H9 (cell line): ENCODE measurements at regions not wholly inside any gene's neighbourhood (a gene's known extent, or its start where the extent isn't known, plus 50 kb on each side); places are given as distances from the start of the nearest gene placed in this dataset.

Experiments used
- DNase-seq: peaks from one replicate; pipeline ENCODE4 v3.0.0-alpha.2; 2017
- H2AFZ ChIP-seq: one replicate; pipeline ENCODE4 v1.6.1; 2013; ENCODE audit warnings: mild to moderate bottlenecking, low read length, control low read depth, moderate library complexity
- H2AK5ac ChIP-seq: 2 replicates; pipeline ENCODE4 v1.6.1; 2013; ENCODE audit warnings: low read length, control low read depth, mixed read lengths; ENCODE audit not compliant: insufficient read length
- H2BK120ac ChIP-seq: one replicate; pipeline ENCODE4 v1.6.1; 2013; ENCODE audit warnings: low read depth, mild to moderate bottlenecking, low read length, control low read depth, inconsistent platforms; ENCODE audit not compliant: poor library complexity, severe bottlenecking
- H2BK12ac ChIP-seq: 2 replicates; pipeline ENCODE4 v1.6.1; 2013; ENCODE audit warnings: low read length, control low read depth, mixed read lengths, low read depth; ENCODE audit not compliant: insufficient read length
- H2BK15ac ChIP-seq: 2 replicates; pipeline ENCODE4 v1.6.1; 2013; ENCODE audit warnings: low read depth, low read length, control low read depth
- H2BK20ac ChIP-seq: one replicate; pipeline ENCODE4 v1.6.1; 2013; ENCODE audit warnings: low read depth, mild to moderate bottlenecking, low read length, control low read depth, inconsistent platforms; ENCODE audit not compliant: poor library complexity, severe bottlenecking
- H2BK5ac ChIP-seq: 2 replicates; pipeline ENCODE4 v1.6.1; 2013; ENCODE audit warnings: low read length, control low read depth, mixed read lengths; ENCODE audit not compliant: insufficient read length
- H3K14ac ChIP-seq: 2 replicates; pipeline ENCODE4 v1.6.1; 2013; ENCODE audit warnings: low read length, control low read depth; ENCODE audit not compliant: insufficient read depth
- H3K18ac ChIP-seq: 2 replicates; pipeline ENCODE4 v1.6.1; 2013; ENCODE audit warnings: low read depth, mild to moderate bottlenecking, mixed read lengths, low read length, control low read depth; ENCODE audit not compliant: insufficient read length
- H3K23ac ChIP-seq: 2 replicates; pipeline ENCODE4 v1.6.1; 2013; ENCODE audit warnings: low read length, control low read depth, mixed read lengths, low read depth; ENCODE audit not compliant: insufficient read length
- H3K23me2 ChIP-seq: 2 replicates; pipeline ENCODE4 v1.6.1; 2013; ENCODE audit warnings: low read depth, mild to moderate bottlenecking, mixed read lengths, low read length, control low read depth; ENCODE audit not compliant: insufficient read length, poor library complexity, severe bottlenecking
- H3K27ac ChIP-seq: 2 replicates; pipeline ENCODE4 v1.5.1; 2013; ENCODE audit warnings: low read length, control low read depth, mixed read lengths, low read depth; ENCODE audit not compliant: insufficient read length
- H3K27me3 ChIP-seq: 2 replicates; pipeline ENCODE4 v1.6.1; 2013; ENCODE audit warnings: low read length, control low read depth, inconsistent platforms; ENCODE audit not compliant: insufficient read depth
- H3K4ac ChIP-seq: 2 replicates; pipeline ENCODE4 v1.6.1; 2013; ENCODE audit warnings: low read depth, mild to moderate bottlenecking, control low read depth, inconsistent platforms, low read length, moderate library complexity
- H3K4me1 ChIP-seq: 2 replicates; pipeline ENCODE4 v1.6.1; 2013; ENCODE audit warnings: low read length, control low read depth, inconsistent platforms; ENCODE audit not compliant: insufficient read depth
- H3K4me2 ChIP-seq: 2 replicates; pipeline ENCODE4 v1.6.1; 2013; ENCODE audit warnings: low read length, control low read depth, mixed read lengths; ENCODE audit not compliant: insufficient read length, insufficient read depth
- H3K56ac ChIP-seq: 2 replicates; pipeline ENCODE4 v1.6.1; 2013; ENCODE audit warnings: low read depth, mild to moderate bottlenecking, mixed read lengths, low read length, control low read depth; ENCODE audit not compliant: insufficient read length
- H3K79me1 ChIP-seq: 2 replicates; pipeline ENCODE4 v1.6.1; 2013; ENCODE audit warnings: low read depth, mild to moderate bottlenecking, moderate library complexity, low read length, control low read depth, inconsistent platforms; ENCODE audit not compliant: insufficient read depth, poor library complexity, severe bottlenecking
- H3K79me2 ChIP-seq: 2 replicates; pipeline ENCODE4 v1.6.1; 2013; ENCODE audit warnings: low read length, control low read depth, inconsistent platforms; ENCODE audit not compliant: insufficient read depth
- H3K9ac ChIP-seq: 2 replicates; pipeline ENCODE4 v1.6.1; 2013; ENCODE audit warnings: low read length, control low read depth, mixed read lengths; ENCODE audit not compliant: insufficient read length; ENCODE audit errors: extremely low read depth
- H3K9me3 ChIP-seq: one replicate; pipeline ENCODE4 v1.6.1; 2013; ENCODE audit warnings: low read depth, low read length, inconsistent platforms; ENCODE audit not compliant: control insufficient read depth
- H3T11ph ChIP-seq: one replicate; pipeline ENCODE4 v1.6.1; 2013; ENCODE audit warnings: mild to moderate bottlenecking, low read length, control low read depth, inconsistent platforms
- H4K20me1 ChIP-seq: one replicate; pipeline ENCODE4 v1.6.1; 2013; ENCODE audit not compliant: control insufficient read depth, insufficient read length, insufficient read depth
- H4K5ac ChIP-seq: 2 replicates; pipeline ENCODE4 v1.6.1; 2013; ENCODE audit warnings: low read depth, mild to moderate bottlenecking, mixed read lengths, low read length, control low read depth; ENCODE audit not compliant: insufficient read length
- H4K8ac ChIP-seq: replicated peaks from 2 replicates; pipeline ENCODE4 v1.6.1; 2013; ENCODE audit warnings: low read length, control low read depth, mixed read lengths, low read depth; ENCODE audit not compliant: insufficient read length
- H4K91ac ChIP-seq: 2 replicates; pipeline ENCODE4 v1.6.1; 2013; ENCODE audit warnings: low read depth, mild to moderate bottlenecking, moderate library complexity, mixed read lengths, low read length, control low read depth; ENCODE audit not compliant: insufficient read length
- H3K27ac Mint-ChIP-seq, 3 experiments: 2 replicates in 2 of 3; 3 replicates in 1 of 3; pipeline ENCODE4 v1.8.0; 2020 to 2021; ENCODE audit warnings: mixed read lengths in 3 of 3, mild to moderate bottlenecking in 1 of 3, moderate library complexity in 1 of 3
- H3K27me3 Mint-ChIP-seq: 2 replicates; pipeline ENCODE4 v1.8.0; 2021; ENCODE audit warnings: low read depth, mild to moderate bottlenecking, moderate library complexity, mixed read lengths
- H3K36me3 Mint-ChIP-seq, 3 experiments: 2 replicates in 2 of 3; 3 replicates in 1 of 3; pipeline ENCODE4 v1.8.0; 2020 to 2021; ENCODE audit warnings: low read depth in 3 of 3, mixed read lengths in 3 of 3; ENCODE audit not compliant: insufficient read depth in 1 of 3
- H3K4me1 Mint-ChIP-seq, 2 experiments: 2 replicates each; pipeline ENCODE4 v1.8.0; 2020; ENCODE audit warnings: mixed read lengths in 2 of 2
- H3K4me3 Mint-ChIP-seq, 2 experiments: 2 replicates in 1 of 2; 3 replicates in 1 of 2; pipeline ENCODE4 v1.8.0; 2020 to 2021; ENCODE audit warnings: mild to moderate bottlenecking in 2 of 2, mixed read lengths in 2 of 2, moderate library complexity in 1 of 2
- H3K9me3 Mint-ChIP-seq, 2 experiments: 2 replicates in 1 of 2; 3 replicates in 1 of 2; pipeline ENCODE4 v1.8.0; 2020; ENCODE audit warnings: mild to moderate bottlenecking in 2 of 2, mixed read lengths in 2 of 2, moderate library complexity in 1 of 2
- CTCF ChIP-seq: fragments of 200-600 bp; sonication (generic); conservative IDR thresholded peaks from 3 replicates; pipeline ENCODE4 v1.8.0; 2021; ENCODE audit warnings: antibody characterized with exemption, mild to moderate bottlenecking
- WGBS: extraction: QIAGEN DNeasy Blood & Tissue Kit; methylation state at CpG from one replicate; pipeline ENCODE4 v1.1.7; 2013; ENCODE audit warnings: missing lambda C conversion rate, low lambda C conversion rate, mixed read lengths; ENCODE audit not compliant: insufficient read length; ENCODE audit errors: extremely low coverage; 5-methylcytosine and 5-hydroxymethylcytosine counted together

GRCh38 chr9:129258823-129259301 lies 80.8 kb upstream of the IER5L start:
- Histone ChIP-seq H3K27ac (no peak overlapping the region), H2BK5ac (no peak overlapping the region), H3K23me2 (no peaks in the 10 kb centered on the region), H2BK120ac (no peak overlapping the region), H2BK15ac (no peak overlapping the region), H4K5ac (no peak overlapping the region), H2BK20ac (no peak overlapping the region), H3T11ph (no peak overlapping the region), H3K4ac (no peak overlapping the region), H3K9me3 (no peaks in the 10 kb centered on the region), H3K79me1 (no peaks in the 10 kb centered on the region), H3K23ac (no peak overlapping the region), H2BK12ac (no peak overlapping the region), H3K56ac (no peak overlapping the region), H2AFZ (no peak overlapping the region), H3K14ac (peak overlapping the region; percentile 69; the same call in 1 of the 2 replicates), H3K4me2 (peak overlapping the region; percentile 66), H4K8ac (no peak overlapping the region), H3K27me3 (peaks cover 15% of the 10 kb centered on the region; the same call in 1 of the 2 replicates), H4K91ac (no peak overlapping the region), H3K18ac (peak overlapping the region; percentile 67), H3K4me1 (no peaks in the 10 kb centered on the region; the same call in 1 of the 2 replicates), H4K20me1 (no peaks in the 10 kb centered on the region), H3K79me2 (no peaks in the 10 kb centered on the region), H2AK5ac (no peak overlapping the region), H3K9ac (peak overlapping the region; percentile 25)
- Mint-ChIP-seq H3K27me3 (peaks cover 79% of the 10 kb centered on the region), H3K27ac (no peak overlapping the region), H3K4me1 (peaks cover 17 to 49% of the 10 kb centered on the region in 2 experiments), H3K9me3 (peaks cover 3 to 4% of the 10 kb centered on the region in 2 experiments; a peak in 3 of 5 replicates), H3K4me3 (peak overlapping the region; percentile 24 to 72; a peak in 4 of 5 replicates), H3K36me3 (no peaks in the 10 kb centered on the region; a peak in 1 of 7 replicates)
- no peak for DNase-seq
- TF ChIP-seq CTCF, result no peak
- no CpG with 5 or more reads among the region's 18 CpGs for WGBS
